AG08396 (cell line): ENCODE measurements at regions not wholly inside any gene's neighbourhood (a gene's known extent, or its start where the extent isn't known, plus 50 kb on each side); places are given as distances from the start of the nearest gene placed in this dataset.
"Not testable (repeated sequence)": the region's sequence is repeated elsewhere in the genome, so short reads cannot be mapped to it uniquely, and the experiment has no call there.

ENCODE experiments used
- DNase-seq: peaks from one replicate; pipeline ENCODE4 v3.0.0; 2012; ENCODE audit warnings: low spot score, mixed read lengths

DNA sequence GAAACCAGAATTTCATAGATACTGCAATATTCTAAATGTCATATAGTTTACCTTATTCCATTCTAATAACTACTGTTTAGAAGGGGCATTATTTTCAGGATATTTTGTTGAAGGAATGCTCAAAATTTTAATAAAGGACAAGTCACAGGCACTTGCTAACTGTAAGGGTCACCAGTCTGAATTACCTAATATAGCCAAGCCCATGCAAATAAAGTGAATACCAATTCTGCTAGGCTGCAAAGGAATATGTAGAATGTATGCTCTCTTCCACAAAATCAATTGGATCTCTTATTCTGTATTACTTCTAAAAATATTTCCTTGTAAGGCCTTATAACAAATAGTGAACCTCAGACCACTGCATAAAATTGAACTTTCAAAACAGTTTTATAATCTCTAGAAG is 52.3 kb upstream of the FAT4 start:
- no peak for DNase-seq

- no peak for DNase-seq
These were observed 52.7 kb upstream of the FAT4 start for GRCh38 chr4:125262079-125262478.

GRCh38 chr4:125254106-125254505 is 60.6 kb upstream of the FAT4 start:
- DNase-seq, result peak; percentile 13

DNA sequence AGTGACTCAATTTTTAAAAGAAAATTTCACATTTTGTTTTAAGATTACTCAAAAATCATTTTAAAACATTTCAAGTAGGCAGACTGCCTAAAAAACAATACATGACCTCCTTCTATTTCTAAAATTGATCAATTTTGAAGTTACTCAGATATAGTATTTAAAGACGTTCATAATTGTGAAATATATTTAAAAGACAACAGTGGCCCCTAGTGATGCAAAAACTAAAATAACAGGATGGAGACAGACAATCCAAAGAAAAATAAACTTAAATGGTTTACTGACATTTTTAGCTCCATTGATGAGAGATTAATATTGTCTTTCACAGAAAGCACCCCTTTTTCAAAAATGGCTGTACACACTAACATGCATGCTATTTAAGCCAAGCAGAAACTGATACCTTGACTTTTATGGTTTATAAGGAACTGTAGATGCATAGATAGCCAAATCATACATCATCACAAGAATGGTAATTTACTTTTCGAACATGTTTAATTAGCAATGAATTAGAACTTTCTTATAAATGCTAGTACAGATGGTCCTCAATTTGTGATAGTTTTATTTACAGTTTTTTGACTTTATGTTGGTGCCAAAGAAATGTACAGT is 69.8 kb upstream of the FAT4 start:
- peak; percentile 10 for DNase-seq

GRCh38 chr4:125243789-125244397 is 70.9 kb upstream of the FAT4 start:
- DNase-seq, result no peak

DNA sequence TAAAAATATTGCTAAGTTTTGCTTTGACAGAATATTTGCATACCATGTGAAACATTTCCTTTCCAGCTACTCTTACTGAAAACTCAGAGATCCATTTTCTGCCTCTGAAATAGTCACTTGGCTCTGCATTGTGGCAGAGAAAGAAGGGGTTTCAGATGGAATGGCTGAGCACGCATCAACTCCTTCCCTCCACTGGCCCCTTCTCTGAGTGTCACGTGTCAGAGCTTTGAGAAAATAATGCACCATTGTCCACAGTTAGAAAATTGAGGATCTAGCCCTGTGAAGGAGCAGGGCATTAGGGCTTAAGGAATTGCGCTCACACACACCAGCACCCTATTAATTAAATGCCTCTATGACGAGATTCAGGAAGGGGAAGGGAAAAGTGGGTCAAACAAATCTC is 78.8 kb upstream of the FAT4 start:
- no peak for DNase-seq

- peak; percentile 5 for DNase-seq
These were observed 83.1 kb upstream of the FAT4 start for GRCh38 chr4:125231661-125232060.

DNA sequence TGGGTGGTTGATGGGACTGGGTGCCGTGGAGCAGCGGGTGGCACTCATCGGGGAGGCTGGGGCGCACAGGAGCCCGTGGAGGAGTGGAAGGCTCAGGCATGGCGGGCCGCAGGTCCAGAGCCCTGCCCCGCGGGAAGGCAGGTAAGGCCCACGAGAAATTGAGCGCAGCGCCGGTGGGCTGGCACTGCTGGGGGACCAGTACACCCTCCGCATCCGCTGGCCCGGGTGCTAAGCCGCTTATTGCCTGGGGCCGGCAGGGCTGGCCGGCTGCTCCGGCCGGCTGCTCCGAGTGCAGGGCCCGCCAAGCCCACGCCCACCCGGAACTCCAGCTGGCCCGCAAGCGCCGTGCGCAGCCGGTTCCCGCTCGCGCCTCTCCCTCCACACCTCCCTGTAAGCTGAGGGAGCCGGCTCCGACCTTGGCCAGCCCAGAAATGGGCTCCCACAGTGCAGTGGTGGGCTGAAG is 85.1 kb upstream of the FAT4 start:
- no peak for DNase-seq

GRCh38 chr4:125225806-125226205 is 88.9 kb upstream of the FAT4 start:
- no peak for DNase-seq

DNA sequence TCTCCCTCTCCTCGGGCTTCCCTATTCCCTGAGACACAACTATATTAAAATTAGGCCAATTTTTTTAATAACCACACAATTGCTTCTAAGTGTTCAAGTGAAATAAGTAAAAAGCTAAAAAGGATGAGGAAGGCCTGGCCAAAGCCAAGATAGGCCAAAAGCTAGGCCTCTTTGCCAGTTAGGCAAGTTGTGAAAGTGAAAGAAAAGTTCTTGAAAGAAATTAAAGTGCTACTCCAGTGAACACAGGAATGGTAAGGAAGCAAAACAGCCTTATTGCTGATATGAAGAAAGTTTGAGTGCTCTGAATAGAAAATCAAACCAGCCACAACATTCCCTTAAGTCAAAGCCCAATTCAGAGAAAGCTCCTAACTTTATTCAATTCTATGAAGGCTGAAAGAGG is 114.2 kb upstream of the FAT4 start:
- DNase-seq, result no peak

- no peak for DNase-seq
These were observed 115.8 kb upstream of the FAT4 start for GRCh38 chr4:125198916-125199315.

- not testable (repeated sequence) for DNase-seq
These were observed 122.8 kb upstream of the FAT4 start for GRCh38 chr4:125191874-125192459.

DNA sequence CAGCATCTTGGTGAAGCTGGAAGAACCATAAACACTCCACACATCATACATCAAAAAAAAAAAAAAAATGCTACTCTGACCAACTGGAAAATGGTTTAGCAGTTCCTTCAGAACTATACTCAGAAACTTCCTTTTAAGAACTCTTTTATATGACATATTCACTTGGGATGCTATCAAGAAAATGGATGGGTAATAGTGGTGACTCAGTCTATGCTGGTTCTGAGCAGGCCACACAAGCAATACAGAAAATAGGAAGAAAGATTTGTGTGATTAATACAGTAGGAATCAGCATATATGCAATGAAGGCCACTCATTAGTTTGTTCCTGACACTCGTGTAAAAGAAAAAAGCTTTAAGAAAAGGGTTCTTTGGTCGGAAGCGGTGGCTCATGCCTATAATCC is 123.5 kb upstream of the FAT4 start:
- peak; percentile 57 for DNase-seq

- peak; percentile 25 for DNase-seq
These were observed 127.3 kb upstream of the FAT4 start for GRCh38 chr4:125187226-125188176.

- no peak for DNase-seq
These were observed 130.6 kb upstream of the FAT4 start for GRCh38 chr4:125184116-125184515.

- no peak for DNase-seq
These were observed 133.0 kb upstream of the FAT4 start for GRCh38 chr4:125181804-125182203.

GRCh38 chr4:125179727-125180126 is 135.0 kb upstream of the FAT4 start:
- no peak for DNase-seq

- DNase-seq, result no peak
These were observed 145.6 kb upstream of the FAT4 start for GRCh38 chr4:125169192-125169591.

GRCh38 chr4:125168531-125168930 is 146.2 kb upstream of the FAT4 start:
- DNase-seq, result no peak

DNA sequence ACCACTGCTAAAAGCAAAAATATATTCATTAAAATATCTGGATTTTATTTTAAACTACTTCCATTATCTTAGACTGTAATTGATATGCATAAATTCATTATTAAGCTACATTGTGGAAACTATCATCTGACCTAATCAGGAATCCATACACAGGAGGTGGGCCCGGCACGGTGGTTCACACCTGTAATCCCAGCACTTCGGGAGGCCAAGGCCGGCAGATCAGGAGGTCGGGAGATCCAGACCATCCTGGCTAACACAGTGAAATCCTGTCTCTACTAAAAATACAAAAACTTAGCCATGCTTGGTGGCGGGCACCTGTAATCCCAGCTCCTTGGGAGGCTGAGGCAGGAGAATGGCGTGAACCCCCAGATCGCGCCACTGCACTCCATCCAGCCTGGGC is 148.7 kb upstream of the FAT4 start:
- not testable (repeated sequence) for DNase-seq

DNA sequence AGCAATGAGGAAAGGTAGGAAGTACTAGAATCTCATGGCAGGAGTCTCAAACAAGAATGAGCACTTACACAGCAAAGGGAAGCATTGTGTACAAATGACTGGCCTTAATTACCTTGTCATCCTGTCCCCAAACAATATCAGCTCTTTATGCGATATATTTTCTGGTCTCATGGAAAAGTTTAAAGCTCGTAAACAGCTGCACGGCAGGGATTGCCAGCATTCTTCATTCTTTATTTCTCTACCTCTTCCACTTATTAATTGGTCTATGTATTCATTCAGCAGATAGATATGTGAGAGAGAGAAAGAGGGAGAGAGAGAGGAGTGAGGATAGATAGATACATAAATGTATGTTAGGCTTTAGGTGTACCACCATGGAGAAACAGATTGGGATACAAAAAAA is 155.8 kb upstream of the FAT4 start:
- no peak for DNase-seq

- no peak for DNase-seq
These were observed 159.5 kb upstream of the FAT4 start for GRCh38 chr4:125155251-125155650.
